ENCODE measurements at regions not wholly inside any gene's neighbourhood (a gene's known extent, or its start where the extent isn't known, plus 50 kb on each side); places are given as distances from the start of the nearest gene placed in this dataset.

DNA sequence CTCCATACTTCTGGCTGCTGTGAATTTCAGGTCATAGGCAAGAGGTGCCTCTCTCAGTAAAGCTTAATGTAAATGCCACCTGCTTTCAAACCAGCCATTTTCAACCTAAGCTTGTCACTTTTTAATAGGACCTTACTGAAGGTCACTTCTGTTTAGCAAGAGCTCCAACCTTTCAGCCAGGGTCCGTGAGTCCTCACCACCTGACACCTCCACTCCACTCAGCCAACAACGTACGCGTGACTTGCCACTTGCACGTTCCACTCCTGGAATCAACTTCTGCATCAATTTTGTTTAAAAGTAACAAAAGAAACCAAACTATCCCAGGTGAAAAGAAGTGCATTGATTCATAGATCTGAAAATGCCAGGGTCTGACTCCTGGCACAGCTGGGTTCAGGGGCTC is 114.4 kb downstream of the TRIM29 start:
- DNase-seq (ENCODE audit: low spot score): no peak
- Histone ChIP-seq H3K27me3 (replicated peaks; ENCODE audit: insufficient read depth) (no peaks in the 10 kb centered on the region), H3K4me1 (ENCODE audit: control insufficient read depth in 1 of 2, low read depth in 2 of 2) (no peaks in the 10 kb centered on the region), H3K9me3 (no peaks in the 10 kb centered on the region), H3K36me3 (no peaks in the 10 kb centered on the region), H3K27ac (no peak overlapping the region), H3K4me3 (no peak overlapping the region)
- TF ChIP-seq, protein P1, sequence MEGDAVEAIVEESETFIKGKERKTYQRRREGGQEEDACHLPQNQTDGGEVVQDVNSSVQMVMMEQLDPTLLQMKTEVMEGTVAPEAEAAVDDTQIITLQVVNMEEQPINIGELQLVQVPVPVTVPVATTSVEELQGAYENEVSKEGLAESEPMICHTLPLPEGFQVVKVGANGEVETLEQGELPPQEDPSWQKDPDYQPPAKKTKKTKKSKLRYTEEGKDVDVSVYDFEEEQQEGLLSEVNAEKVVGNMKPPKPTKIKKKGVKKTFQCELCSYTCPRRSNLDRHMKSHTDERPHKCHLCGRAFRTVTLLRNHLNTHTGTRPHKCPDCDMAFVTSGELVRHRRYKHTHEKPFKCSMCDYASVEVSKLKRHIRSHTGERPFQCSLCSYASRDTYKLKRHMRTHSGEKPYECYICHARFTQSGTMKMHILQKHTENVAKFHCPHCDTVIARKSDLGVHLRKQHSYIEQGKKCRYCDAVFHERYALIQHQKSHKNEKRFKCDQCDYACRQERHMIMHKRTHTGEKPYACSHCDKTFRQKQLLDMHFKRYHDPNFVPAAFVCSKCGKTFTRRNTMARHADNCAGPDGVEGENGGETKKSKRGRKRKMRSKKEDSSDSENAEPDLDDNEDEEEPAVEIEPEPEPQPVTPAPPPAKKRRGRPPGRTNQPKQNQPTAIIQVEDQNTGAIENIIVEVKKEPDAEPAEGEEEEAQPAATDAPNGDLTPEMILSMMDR (IDR thresholded peaks at IDR 0.05): no peak
- ATAC-seq (ENCODE audit: insufficient number of reproducible peaks, low FRiP score, low read depth): no peak

- no peak for ATAC-seq (ENCODE audit: insufficient number of reproducible peaks, low FRiP score, low read depth)
- Histone ChIP-seq H3K27me3 (replicated peaks; ENCODE audit: insufficient read depth) (no peaks in the 10 kb centered on the region), H3K27ac (no peak overlapping the region), H3K4me3 (no peak overlapping the region), H3K9me3 (no peaks in the 10 kb centered on the region), H3K4me1 (ENCODE audit: control insufficient read depth in 1 of 2, low read depth in 2 of 2) (no peaks in the 10 kb centered on the region), H3K36me3 (no peaks in the 10 kb centered on the region)
- no peak for DNase-seq (ENCODE audit: low spot score)
- TF ChIP-seq, protein P1 (IDR thresholded peaks at IDR 0.05): no peak
Observed at GRCh38 chr11:120023120-120023519, 114.8 kb downstream of the TRIM29 start.

DNA sequence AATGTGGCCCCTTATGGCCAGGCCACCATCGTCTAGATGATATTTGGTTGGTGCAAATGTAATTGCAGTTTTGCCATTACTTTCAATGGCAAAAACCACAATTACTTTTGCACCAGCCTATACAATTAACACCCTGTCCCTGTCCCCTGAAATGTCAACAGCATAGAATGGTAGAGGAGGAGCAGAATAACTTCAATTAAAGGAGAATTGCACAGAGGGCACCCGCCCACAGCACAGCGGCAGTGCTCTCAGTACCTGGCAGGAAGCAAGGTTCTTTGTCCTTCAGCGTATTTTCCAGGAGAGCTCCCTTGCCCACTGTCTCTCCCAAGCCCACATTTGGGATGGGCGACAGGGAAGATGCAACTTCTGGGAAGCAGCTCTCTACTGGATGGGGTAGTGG is 115.3 kb downstream of the TRIM29 start:
- H3K9me3 ChIP-seq: no peaks in the 10 kb centered on the region
- ATAC-seq (ENCODE audit: insufficient number of reproducible peaks, low FRiP score, low read depth) (no peak), DNase-seq (ENCODE audit: low spot score) (no peak)
- no peaks in the 10 kb centered on the region for H3K4me1 ChIP-seq (ENCODE audit: control insufficient read depth in 1 of 2, low read depth in 2 of 2)
- H3K4me3 ChIP-seq: no peak overlapping the region
- no peak overlapping the region for H3K27ac ChIP-seq
- no peaks in the 10 kb centered on the region for H3K27me3 ChIP-seq (replicated peaks; ENCODE audit: insufficient read depth)
- TF ChIP-seq, protein P1 (IDR thresholded peaks at IDR 0.05): no peak
- no peaks in the 10 kb centered on the region for H3K36me3 ChIP-seq

GRCh38 chr11:120021978-120022377 is 115.9 kb downstream of the TRIM29 start:
- Histone ChIP-seq H3K36me3 (no peaks in the 10 kb centered on the region), H3K4me1 (ENCODE audit: control insufficient read depth in 1 of 2, low read depth in 2 of 2) (no peaks in the 10 kb centered on the region), H3K27me3 (replicated peaks; ENCODE audit: insufficient read depth) (no peaks in the 10 kb centered on the region), H3K27ac (no peak overlapping the region), H3K4me3 (no peak overlapping the region), H3K9me3 (no peaks in the 10 kb centered on the region)
- DNase-seq (ENCODE audit: low spot score) (no peak), ATAC-seq (ENCODE audit: insufficient number of reproducible peaks, low FRiP score, low read depth) (no peak)
- TF ChIP-seq, protein P1 (IDR thresholded peaks at IDR 0.05): no peak

- Histone ChIP-seq H3K4me1 (ENCODE audit: control insufficient read depth in 1 of 2, low read depth in 2 of 2) (no peaks in the 10 kb centered on the region), H3K4me3 (no peak overlapping the region), H3K27ac (no peak overlapping the region), H3K9me3 (no peaks in the 10 kb centered on the region), H3K27me3 (replicated peaks; ENCODE audit: insufficient read depth) (no peaks in the 10 kb centered on the region), H3K36me3 (no peaks in the 10 kb centered on the region)
- no peak for ATAC-seq (ENCODE audit: insufficient number of reproducible peaks, low FRiP score, low read depth)
- no peak for DNase-seq (ENCODE audit: low spot score)
- TF ChIP-seq, protein P1 (IDR thresholded peaks at IDR 0.05): no peak
Observed at GRCh38 chr11:120021391-120021953, 116.4 kb downstream of the TRIM29 start.
